Lung (tissue), 11 donors: ENCODE measurements at regions not wholly inside any gene's neighbourhood (a gene's known extent, or its start where the extent isn't known, plus 50 kb on each side); places are given as distances from the start of the nearest gene placed in this dataset.

Experiments used
- ATAC-seq: fragments of 200-7000 bp; cut with Tn5 transposase; one replicate; pipeline ENCODE4 v1.9.1; 2020; ENCODE audit warnings: moderate number of reproducible peaks; ENCODE audit not compliant: insufficient read depth, low FRiP score
- DNase-seq, 3 donors: peaks; one replicate each; pipeline ENCODE4 v3.0.0-alpha.2; 2013 to 2017
- H3K27ac ChIP-seq, 2 donors: one replicate each; pipeline ENCODE4 v1.5.1; 2013; ENCODE audit warnings: mild to moderate bottlenecking in 2 of 2, moderate library complexity in 2 of 2, control low read depth in 1 of 2, inconsistent platforms in 1 of 2, low read depth in 1 of 2, low read length in 1 of 2
- H3K27me3 ChIP-seq, 3 donors: one replicate each; pipeline ENCODE4 v1.5.1; 2013; ENCODE audit warnings: low read length in 2 of 3; ENCODE audit not compliant: control insufficient read depth in 3 of 3, insufficient read depth in 3 of 3
- H3K36me3 ChIP-seq, 4 donors: one replicate each; pipeline ENCODE4 v1.5.1; 2013; ENCODE audit warnings: low read length in 4 of 4, mild to moderate bottlenecking in 1 of 4, moderate library complexity in 1 of 4; ENCODE audit not compliant: control insufficient read depth in 4 of 4, insufficient read depth in 4 of 4
- H3K4me1 ChIP-seq, 5 donors: one replicate each; pipeline ENCODE4 v1.5.1; 2013; ENCODE audit warnings: low read length in 5 of 5, mild to moderate bottlenecking in 2 of 5, moderate library complexity in 1 of 5; ENCODE audit not compliant: control insufficient read depth in 5 of 5, insufficient read depth in 5 of 5
- H3K4me3 ChIP-seq: one replicate; pipeline ENCODE4 v1.5.1; 2013; ENCODE audit warnings: mild to moderate bottlenecking, control low read depth, moderate library complexity
- H3K9ac ChIP-seq, 2 donors: one replicate each; pipeline ENCODE4 v1.5.1; 2013; ENCODE audit warnings: low read length in 2 of 2, control low read depth in 1 of 2; ENCODE audit not compliant: insufficient read depth in 1 of 2
- H3K9me3 ChIP-seq, 4 donors: one replicate each; pipeline ENCODE4 v1.5.1; 2013; ENCODE audit warnings: low read length in 3 of 4, mild to moderate bottlenecking in 1 of 4, moderate library complexity in 1 of 4; ENCODE audit not compliant: control insufficient read depth in 4 of 4, insufficient read depth in 3 of 4
- WGBS, 2 donors: extraction: QIAGEN DNeasy Blood & Tissue Kit; methylation state at CpG; one replicate each; pipeline ENCODE4 v1.1.7; 2013; 5-methylcytosine and 5-hydroxymethylcytosine counted together
- TF ChIP-seq, protein P1 (sequence below): IDR thresholded peaks from 2 replicates; pipeline ENCODE4 v1.5.1; 2012; ENCODE audit warnings: mild to moderate bottlenecking; ENCODE audit errors: control extremely low read depth, extremely low read depth
- donor health status: control.
- donor health status: control.
- donor health status: Bipolar disorder and iron deficiency.
- donor health status: healthy.
- donor health status: DM: yes; HTN: yes; CAD: no.

GRCh38 chr2:239649309-239649708 lies 248.5 kb upstream of the HDAC4 start:
- 91 to 96% methylated on average over 3 of the region's 3 CpGs for WGBS, 2 donors

GRCh38 chr2:239648607-239649006 lies 247.8 kb upstream of the HDAC4 start:
- no peaks in the 10 kb centered on the region for H3K36me3 ChIP-seq
- H3K9me3 ChIP-seq, result peaks cover 0 to 3% (median 0%) of the 10 kb centered on the region in 4 donors
- DNase-seq (no peak), ATAC-seq (no peak)
- peaks cover 0 to 4% (median 2%) of the 10 kb centered on the region in 3 donors for H3K27me3 ChIP-seq
- TF ChIP-seq, protein P1, sequence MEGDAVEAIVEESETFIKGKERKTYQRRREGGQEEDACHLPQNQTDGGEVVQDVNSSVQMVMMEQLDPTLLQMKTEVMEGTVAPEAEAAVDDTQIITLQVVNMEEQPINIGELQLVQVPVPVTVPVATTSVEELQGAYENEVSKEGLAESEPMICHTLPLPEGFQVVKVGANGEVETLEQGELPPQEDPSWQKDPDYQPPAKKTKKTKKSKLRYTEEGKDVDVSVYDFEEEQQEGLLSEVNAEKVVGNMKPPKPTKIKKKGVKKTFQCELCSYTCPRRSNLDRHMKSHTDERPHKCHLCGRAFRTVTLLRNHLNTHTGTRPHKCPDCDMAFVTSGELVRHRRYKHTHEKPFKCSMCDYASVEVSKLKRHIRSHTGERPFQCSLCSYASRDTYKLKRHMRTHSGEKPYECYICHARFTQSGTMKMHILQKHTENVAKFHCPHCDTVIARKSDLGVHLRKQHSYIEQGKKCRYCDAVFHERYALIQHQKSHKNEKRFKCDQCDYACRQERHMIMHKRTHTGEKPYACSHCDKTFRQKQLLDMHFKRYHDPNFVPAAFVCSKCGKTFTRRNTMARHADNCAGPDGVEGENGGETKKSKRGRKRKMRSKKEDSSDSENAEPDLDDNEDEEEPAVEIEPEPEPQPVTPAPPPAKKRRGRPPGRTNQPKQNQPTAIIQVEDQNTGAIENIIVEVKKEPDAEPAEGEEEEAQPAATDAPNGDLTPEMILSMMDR, result no peak
- no peaks in the 10 kb centered on the region for H3K4me1 ChIP-seq
- H3K27ac ChIP-seq, result no peak overlapping the region
- H3K4me3 ChIP-seq, result no peak overlapping the region
- WGBS, 2 donors, result 86 to 93% methylated on average over 2 of the region's 2 CpGs
- H3K9ac ChIP-seq, result no peak overlapping the region

More at GRCh38 chr2:239649309-239649708, 248.5 kb upstream of the HDAC4 start:
- H3K27me3 ChIP-seq, result peaks cover 0 to 4% (median 2%) of the 10 kb centered on the region in 3 donors
- no peak overlapping the region for H3K27ac ChIP-seq
- DNase-seq (no peak), ATAC-seq (no peak)
- TF ChIP-seq, protein P1, result no peak
- H3K36me3 ChIP-seq, result no peaks in the 10 kb centered on the region
- H3K9me3 ChIP-seq, result peaks cover 0 to 3% (median 0%) of the 10 kb centered on the region in 4 donors
- H3K4me3 ChIP-seq, result no peak overlapping the region
- no peak overlapping the region for H3K9ac ChIP-seq
- H3K4me1 ChIP-seq, result no peaks in the 10 kb centered on the region

- no peak overlapping the region for H3K27ac ChIP-seq
- DNase-seq, result no peak
- TF ChIP-seq, protein P1, result no peak
- 48 to 50% methylated on average over 9 of the region's 9 CpGs for WGBS, 2 donors
- H3K9me3 ChIP-seq, result peaks cover 0 to 5% (median 0%) of the 10 kb centered on the region in 4 donors
- no peak overlapping the region for H3K4me3 ChIP-seq
- H3K4me1 ChIP-seq, result no peaks in the 10 kb centered on the region
- no peaks in the 10 kb centered on the region for H3K36me3 ChIP-seq
- no peak for ATAC-seq
- no peak overlapping the region for H3K9ac ChIP-seq
- peaks cover 0 to 4% (median 4%) of the 10 kb centered on the region in 3 donors for H3K27me3 ChIP-seq
Measured at GRCh38 chr2:239647052-239647819, 246.4 kb upstream of the HDAC4 start.
